HUES48 (cell line): ENCODE measurements at regions not wholly inside any gene's neighbourhood (a gene's known extent, or its start where the extent isn't known, plus 50 kb on each side); places are given as distances from the start of the nearest gene placed in this dataset.

Source experiments
- H3K27ac ChIP-seq: one replicate; pipeline ENCODE4 v1.7.0; 2013; ENCODE audit warnings: low read depth, low read length, inconsistent platforms
- H3K27me3 ChIP-seq: 2 replicates; pipeline ENCODE4 v1.6.1; 2013; ENCODE audit warnings: mild to moderate bottlenecking, low read length; ENCODE audit not compliant: control insufficient read depth, insufficient read depth
- H3K36me3 ChIP-seq: 2 replicates; pipeline ENCODE4 v1.6.1; 2013; ENCODE audit warnings: low read length; ENCODE audit not compliant: control insufficient read depth, insufficient read depth
- H3K4me1 ChIP-seq: 2 replicates; pipeline ENCODE4 v1.6.1; 2013; ENCODE audit warnings: mild to moderate bottlenecking, low read length; ENCODE audit not compliant: control insufficient read depth, insufficient read depth
- H3K4me3 ChIP-seq: 2 replicates; pipeline ENCODE4 v1.5.1; 2013; ENCODE audit warnings: mild to moderate bottlenecking, low read depth, low read length
- H3K9ac ChIP-seq: 2 replicates; pipeline ENCODE4 v1.6.1; 2013; ENCODE audit warnings: mild to moderate bottlenecking, low read depth, low read length, moderate library complexity
- H3K9me3 ChIP-seq: 2 replicates; pipeline ENCODE4 v1.6.1; 2013; ENCODE audit warnings: low read length; ENCODE audit not compliant: control insufficient read depth, insufficient read depth

GRCh38 chr3:151969026-151969642 is 95.7 kb downstream of the SUCNR1 start:
- no peaks in the 10 kb centered on the region for H3K36me3 ChIP-seq
- peaks cover 8% of the 10 kb centered on the region for H3K4me1 ChIP-seq
- no peaks in the 10 kb centered on the region for H3K9me3 ChIP-seq
- no peaks in the 10 kb centered on the region for H3K27me3 ChIP-seq
- peak overlapping the region; percentile 71 for H3K27ac ChIP-seq
- no peak overlapping the region for H3K4me3 ChIP-seq
- H3K9ac ChIP-seq = no peak overlapping the region

GRCh38 chr3:151971814-151972579 is 98.6 kb downstream of the SUCNR1 start:
- no peaks in the 10 kb centered on the region for H3K27me3 ChIP-seq
- no peak overlapping the region for H3K4me3 ChIP-seq
- no peak overlapping the region for H3K27ac ChIP-seq
- no peak overlapping the region for H3K9ac ChIP-seq
- H3K4me1 ChIP-seq = peaks cover 8% of the 10 kb centered on the region
- H3K9me3 ChIP-seq = no peaks in the 10 kb centered on the region
- no peaks in the 10 kb centered on the region for H3K36me3 ChIP-seq

GRCh38 chr3:151974067-151974466 is 100.6 kb downstream of the SUCNR1 start:
- Histone ChIP-seq H3K27ac (no peak overlapping the region), H3K27me3 (no peaks in the 10 kb centered on the region), H3K9me3 (no peaks in the 10 kb centered on the region), H3K4me3 (no peak overlapping the region), H3K4me1 (peaks cover 6% of the 10 kb centered on the region), H3K9ac (no peak overlapping the region), H3K36me3 (no peaks in the 10 kb centered on the region)

- Histone ChIP-seq H3K27ac (no peak overlapping the region), H3K4me1 (no peaks in the 10 kb centered on the region), H3K9me3 (no peaks in the 10 kb centered on the region), H3K36me3 (no peaks in the 10 kb centered on the region), H3K27me3 (no peaks in the 10 kb centered on the region), H3K9ac (no peak overlapping the region), H3K4me3 (no peak overlapping the region)
These were observed 103.0 kb downstream of the SUCNR1 start for GRCh38 chr3:151976211-151977050.

- Histone ChIP-seq H3K27ac (no peak overlapping the region), H3K4me1 (no peaks in the 10 kb centered on the region), H3K36me3 (no peaks in the 10 kb centered on the region), H3K9ac (no peak overlapping the region), H3K9me3 (no peaks in the 10 kb centered on the region), H3K27me3 (no peaks in the 10 kb centered on the region), H3K4me3 (no peak overlapping the region)
These were observed 106.5 kb downstream of the SUCNR1 start for GRCh38 chr3:151979906-151980305.

- no peaks in the 10 kb centered on the region for H3K36me3 ChIP-seq
- no peak overlapping the region for H3K9ac ChIP-seq
- no peaks in the 10 kb centered on the region for H3K27me3 ChIP-seq
- H3K9me3 ChIP-seq = no peaks in the 10 kb centered on the region
- H3K27ac ChIP-seq = no peak overlapping the region
- H3K4me1 ChIP-seq = no peaks in the 10 kb centered on the region
- no peak overlapping the region for H3K4me3 ChIP-seq
These were observed 110.1 kb downstream of the SUCNR1 start for GRCh38 chr3:151983538-151983937.

GRCh38 chr3:151985787-151986430 is 112.5 kb downstream of the SUCNR1 start:
- Histone ChIP-seq H3K9ac (no peak overlapping the region), H3K27ac (no peak overlapping the region), H3K4me3 (no peak overlapping the region), H3K27me3 (no peaks in the 10 kb centered on the region), H3K4me1 (no peaks in the 10 kb centered on the region), H3K36me3 (no peaks in the 10 kb centered on the region), H3K9me3 (no peaks in the 10 kb centered on the region)

- H3K9ac ChIP-seq = no peak overlapping the region
- H3K4me3 ChIP-seq = no peak overlapping the region
- H3K27ac ChIP-seq = no peak overlapping the region
- no peaks in the 10 kb centered on the region for H3K9me3 ChIP-seq
- no peaks in the 10 kb centered on the region for H3K36me3 ChIP-seq
- peaks cover 2% of the 10 kb centered on the region; the same call in 1 of the 2 replicates for H3K4me1 ChIP-seq
- no peaks in the 10 kb centered on the region for H3K27me3 ChIP-seq
These were observed 114.5 kb downstream of the SUCNR1 start for GRCh38 chr3:151987893-151988292.

GRCh38 chr3:151989621-151990020 is 116.2 kb downstream of the SUCNR1 start:
- H3K27me3 ChIP-seq = no peaks in the 10 kb centered on the region
- peaks cover 5% of the 10 kb centered on the region; the same call in 1 of the 2 replicates for H3K4me1 ChIP-seq
- H3K9me3 ChIP-seq = no peaks in the 10 kb centered on the region
- H3K4me3 ChIP-seq = no peak overlapping the region
- H3K36me3 ChIP-seq = no peaks in the 10 kb centered on the region
- no peak overlapping the region for H3K9ac ChIP-seq
- no peak overlapping the region for H3K27ac ChIP-seq

- Histone ChIP-seq H3K27me3 (no peaks in the 10 kb centered on the region), H3K9me3 (no peaks in the 10 kb centered on the region), H3K27ac (no peak overlapping the region), H3K36me3 (no peaks in the 10 kb centered on the region), H3K4me3 (no peak overlapping the region), H3K4me1 (peaks cover 5% of the 10 kb centered on the region; the same call in 1 of the 2 replicates), H3K9ac (no peak overlapping the region)
These were observed 117.4 kb downstream of the SUCNR1 start for GRCh38 chr3:151990696-151991376.
